Mesenchymal stem cell (in vitro differentiated cells and primary cell): ENCODE measurements at regions not wholly inside any gene's neighbourhood (a gene's known extent, or its start where the extent isn't known, plus 50 kb on each side); places are given as distances from the start of the nearest gene placed in this dataset.

Experiments
- DNase-seq: peaks from one replicate; pipeline ENCODE4 v3.0.0-alpha.2; 2013
- H2AFZ ChIP-seq: one replicate; pipeline ENCODE4 v1.6.1; 2013; ENCODE audit warnings: low read depth, mild to moderate bottlenecking, control low read depth, inconsistent platforms, low read length, moderate library complexity
- H2AK5ac ChIP-seq: 2 replicates; pipeline ENCODE4 v1.6.1; 2013; ENCODE audit warnings: low read length, moderate library complexity, mild to moderate bottlenecking, inconsistent platforms; ENCODE audit not compliant: severe bottlenecking
- H2BK120ac ChIP-seq: one replicate; pipeline ENCODE4 v1.6.1; 2013; ENCODE audit warnings: low read depth, mild to moderate bottlenecking, inconsistent platforms, low read length, moderate library complexity
- H2BK12ac ChIP-seq, 2 experiments: one replicate each; pipeline ENCODE4 v1.6.1; 2013; ENCODE audit warnings: inconsistent platforms in 2 of 2, low read length in 2 of 2, mild to moderate bottlenecking in 2 of 2, moderate library complexity in 2 of 2, control low read depth in 1 of 2
- H2BK15ac ChIP-seq: one replicate; pipeline ENCODE4 v1.6.1; 2013; ENCODE audit warnings: mild to moderate bottlenecking, low read depth, inconsistent platforms; ENCODE audit not compliant: poor library complexity, severe bottlenecking
- H2BK5ac ChIP-seq: 2 replicates; pipeline ENCODE4 v1.6.1; 2013; ENCODE audit warnings: low read depth, mild to moderate bottlenecking, low read length, control low read depth, inconsistent platforms; ENCODE audit not compliant: poor library complexity, severe bottlenecking
- H3K14ac ChIP-seq, 2 experiments: one replicate each; pipeline ENCODE4 v1.6.1; 2013; ENCODE audit warnings: inconsistent platforms in 2 of 2, low read length in 2 of 2, control low read depth in 1 of 2, mild to moderate bottlenecking in 1 of 2, moderate library complexity in 1 of 2
- H3K18ac ChIP-seq, 2 experiments: one replicate each; pipeline ENCODE4 v1.6.1; 2013; ENCODE audit warnings: inconsistent platforms in 2 of 2, low read length in 2 of 2, control low read depth in 1 of 2, low read depth in 1 of 2, mild to moderate bottlenecking in 1 of 2
- H3K23ac ChIP-seq, 2 experiments: one replicate each; pipeline ENCODE4 v1.6.1; 2013; ENCODE audit warnings: inconsistent platforms in 2 of 2, low read length in 2 of 2, mild to moderate bottlenecking in 2 of 2, moderate library complexity in 2 of 2, control low read depth in 1 of 2
- H3K27ac ChIP-seq: 2 replicates; pipeline ENCODE4 v1.5.1; 2013; ENCODE audit warnings: mild to moderate bottlenecking, moderate library complexity, low read length, control low read depth, inconsistent platforms; ENCODE audit not compliant: poor library complexity, severe bottlenecking
- H3K27me3 ChIP-seq, 2 experiments: 2 replicates each; pipeline versions ENCODE4 v1.6.1 to v1.7.0; 2013; ENCODE audit warnings: low read length in 2 of 2, mild to moderate bottlenecking in 2 of 2, moderate library complexity in 2 of 2, control low read depth in 1 of 2, inconsistent platforms in 1 of 2; ENCODE audit not compliant: control insufficient read depth in 1 of 2, insufficient read depth in 1 of 2
- H3K36me3 ChIP-seq, 2 experiments: 2 replicates each; pipeline versions ENCODE4 v1.6.1 to v1.7.0; 2013; ENCODE audit warnings: low read length in 2 of 2, control low read depth in 1 of 2, inconsistent platforms in 1 of 2, low read depth in 1 of 2, mild to moderate bottlenecking in 1 of 2; ENCODE audit not compliant: insufficient read depth in 2 of 2, control insufficient read depth in 1 of 2
- H3K4ac ChIP-seq, 2 experiments: one replicate each; pipeline ENCODE4 v1.6.1; 2013; ENCODE audit warnings: inconsistent platforms in 2 of 2, low read length in 2 of 2, mild to moderate bottlenecking in 2 of 2, moderate library complexity in 2 of 2, control low read depth in 1 of 2, low read depth in 1 of 2
- H3K4me1 ChIP-seq: 2 replicates; pipeline ENCODE4 v1.6.1; 2013; ENCODE audit warnings: low read depth, low read length, control low read depth; ENCODE audit not compliant: control insufficient read depth, insufficient read depth
- H3K4me2 ChIP-seq: 2 replicates; pipeline ENCODE4 v1.6.1; 2013; ENCODE audit warnings: low read length, mild to moderate bottlenecking, inconsistent platforms; ENCODE audit not compliant: poor library complexity, severe bottlenecking
- H3K4me3 ChIP-seq, 2 experiments: 2 replicates each; pipeline versions ENCODE4 v1.5.1 to v1.7.0; 2013; ENCODE audit warnings: low read length in 2 of 2, mild to moderate bottlenecking in 2 of 2, control low read depth in 1 of 2, low read depth in 1 of 2; ENCODE audit not compliant: insufficient read depth in 1 of 2
- H3K79me1 ChIP-seq: replicated peaks from 2 replicates; pipeline ENCODE4 v1.6.1; 2013; ENCODE audit warnings: mild to moderate bottlenecking, control low read depth, low read length, inconsistent platforms; ENCODE audit not compliant: poor library complexity, severe bottlenecking
- H3K9ac ChIP-seq: 2 replicates; pipeline ENCODE4 v1.7.0; 2013; ENCODE audit warnings: mild to moderate bottlenecking, low read length, moderate library complexity
- H3K9me3 ChIP-seq: 2 replicates; pipeline ENCODE4 v1.7.0; 2013; ENCODE audit warnings: mild to moderate bottlenecking, low read length; ENCODE audit not compliant: control insufficient read depth
- H4K8ac ChIP-seq: one replicate; pipeline ENCODE4 v1.6.1; 2013; ENCODE audit warnings: inconsistent platforms, mild to moderate bottlenecking, low read length, moderate library complexity
- H4K91ac ChIP-seq: one replicate; pipeline ENCODE4 v1.6.1; 2013; ENCODE audit warnings: mild to moderate bottlenecking, low read length, inconsistent platforms
- WGBS: methylation state at CpG from one replicate; pipeline ENCODE4 v1.1.7; 2013; ENCODE audit warnings: mixed read lengths; 5-methylcytosine and 5-hydroxymethylcytosine counted together

DNA sequence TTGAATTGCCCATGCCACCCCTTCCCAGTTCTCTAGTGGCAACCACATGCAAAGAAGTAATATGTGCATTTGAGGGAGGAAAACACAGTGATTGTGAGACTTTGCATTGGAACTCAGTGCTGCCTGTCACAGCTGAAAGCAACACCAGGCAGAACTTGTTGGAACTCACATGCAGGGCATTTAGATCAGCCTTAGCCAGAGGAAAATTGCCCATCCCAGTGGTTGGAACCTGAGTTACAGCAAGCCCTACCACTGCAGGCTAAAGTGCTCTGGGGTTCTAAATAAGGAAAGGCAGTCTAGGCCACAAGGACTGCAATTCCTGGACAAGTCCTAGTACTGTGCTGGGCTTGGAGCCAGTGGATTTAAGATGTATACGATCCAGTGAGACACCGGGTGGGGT is 245.3 kb upstream of the UFL1 start:
- no peaks in the 10 kb centered on the region for H3K4me1 ChIP-seq
- no peak overlapping the region for H3K9ac ChIP-seq
- no peak overlapping the region for H2BK15ac ChIP-seq
- no peak overlapping the region for H3K14ac ChIP-seq
- no peak overlapping the region for H3K27ac ChIP-seq
- no peaks in the 10 kb centered on the region for H3K79me1 ChIP-seq
- no peak for DNase-seq
- no peak overlapping the region for H2BK120ac ChIP-seq
- no peak overlapping the region for H3K18ac ChIP-seq
- no peaks in the 10 kb centered on the region for H3K9me3 ChIP-seq
- H2BK12ac ChIP-seq, result no peak overlapping the region
- no peak overlapping the region for H2AK5ac ChIP-seq
- H3K27me3 ChIP-seq, result no peaks in the 10 kb centered on the region
- H3K4ac ChIP-seq, result no peak overlapping the region
- no peak overlapping the region for H3K23ac ChIP-seq
- no peak overlapping the region for H4K91ac ChIP-seq
- no peak overlapping the region for H3K4me3 ChIP-seq
- H2AFZ ChIP-seq, result no peak overlapping the region
- no peak overlapping the region for H3K4me2 ChIP-seq
- H3K36me3 ChIP-seq, result no peaks in the 10 kb centered on the region
- no CpG with 5 or more reads among the region's 2 CpGs for WGBS
- no peak overlapping the region for H4K8ac ChIP-seq
- no peak overlapping the region for H2BK5ac ChIP-seq

DNA sequence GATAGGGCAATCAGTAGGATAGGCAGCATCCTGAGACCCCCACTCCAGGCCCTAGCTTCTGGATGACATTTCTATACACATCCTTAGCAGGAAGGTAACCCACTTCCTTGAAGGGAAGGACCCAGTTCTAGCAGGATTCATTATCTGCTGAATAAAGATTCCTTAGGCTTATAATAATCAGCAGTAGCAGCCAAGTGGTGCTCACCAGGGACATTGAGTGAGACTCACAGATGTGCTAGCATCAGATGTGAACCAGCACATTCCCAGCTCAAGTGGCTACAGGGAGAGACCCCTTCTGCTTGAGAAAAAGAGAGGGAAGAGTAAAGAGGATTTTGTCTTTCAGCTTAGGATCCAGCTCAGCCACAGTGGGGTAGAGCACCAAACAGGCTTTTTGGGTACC is 244.8 kb upstream of the UFL1 start:
- H3K4me2 ChIP-seq, result no peak overlapping the region
- no peak overlapping the region for H2BK12ac ChIP-seq
- H4K91ac ChIP-seq, result no peak overlapping the region
- no peak overlapping the region for H2BK5ac ChIP-seq
- DNase-seq, result no peak
- H2BK120ac ChIP-seq, result no peak overlapping the region
- H3K27me3 ChIP-seq, result no peaks in the 10 kb centered on the region
- H3K9ac ChIP-seq, result no peak overlapping the region
- no peak overlapping the region for H3K23ac ChIP-seq
- H2BK15ac ChIP-seq, result no peak overlapping the region
- no peak overlapping the region for H3K4ac ChIP-seq
- no peak overlapping the region for H3K27ac ChIP-seq
- no peaks in the 10 kb centered on the region for H3K4me1 ChIP-seq
- no peak overlapping the region for H3K4me3 ChIP-seq
- H3K79me1 ChIP-seq, result no peaks in the 10 kb centered on the region
- no peak overlapping the region for H2AK5ac ChIP-seq
- H3K36me3 ChIP-seq, result no peaks in the 10 kb centered on the region
- H3K9me3 ChIP-seq, result no peaks in the 10 kb centered on the region
- H3K14ac ChIP-seq, result no peak overlapping the region
- H2AFZ ChIP-seq, result no peak overlapping the region
- H4K8ac ChIP-seq, result no peak overlapping the region
- no peak overlapping the region for H3K18ac ChIP-seq

DNA sequence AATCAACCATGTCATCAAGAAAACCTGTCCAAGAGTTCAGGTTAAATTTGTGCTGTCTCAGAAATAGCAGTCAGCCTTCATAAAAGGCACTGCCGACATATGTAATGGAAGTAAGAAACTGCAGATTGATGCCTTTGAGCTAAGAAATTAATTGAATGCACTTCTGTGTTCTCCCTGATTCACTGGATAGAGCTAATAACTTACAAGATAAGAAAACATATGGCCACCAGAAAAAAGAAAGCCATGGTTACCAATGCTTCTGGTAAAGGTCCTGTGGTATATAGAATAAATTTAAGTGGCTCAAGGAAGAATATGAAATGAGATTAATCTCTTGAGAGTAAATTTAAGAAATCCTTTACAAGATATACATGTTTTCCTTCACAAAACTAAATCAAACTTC is 242.5 kb upstream of the UFL1 start:
- H3K9me3 ChIP-seq, result no peaks in the 10 kb centered on the region
- H3K4me2 ChIP-seq, result no peak overlapping the region
- H3K4me3 ChIP-seq, result no peak overlapping the region
- no peak overlapping the region for H2BK15ac ChIP-seq
- DNase-seq, result no peak
- H3K36me3 ChIP-seq, result no peaks in the 10 kb centered on the region
- WGBS, result 83% methylated on average over 1 of the region's 1 CpG
- H3K18ac ChIP-seq, result no peak overlapping the region
- H2BK120ac ChIP-seq, result no peak overlapping the region
- H3K4me1 ChIP-seq, result no peaks in the 10 kb centered on the region
- H3K14ac ChIP-seq, result no peak overlapping the region
- no peak overlapping the region for H2AFZ ChIP-seq
- H2BK5ac ChIP-seq, result no peak overlapping the region
- H3K23ac ChIP-seq, result no peak overlapping the region
- H3K27me3 ChIP-seq, result no peaks in the 10 kb centered on the region
- no peak overlapping the region for H3K27ac ChIP-seq
- no peak overlapping the region for H4K8ac ChIP-seq
- H2BK12ac ChIP-seq, result no peak overlapping the region
- H4K91ac ChIP-seq, result no peak overlapping the region
- no peak overlapping the region for H2AK5ac ChIP-seq
- no peak overlapping the region for H3K4ac ChIP-seq
- H3K9ac ChIP-seq, result no peak overlapping the region
- no peaks in the 10 kb centered on the region for H3K79me1 ChIP-seq

DNA sequence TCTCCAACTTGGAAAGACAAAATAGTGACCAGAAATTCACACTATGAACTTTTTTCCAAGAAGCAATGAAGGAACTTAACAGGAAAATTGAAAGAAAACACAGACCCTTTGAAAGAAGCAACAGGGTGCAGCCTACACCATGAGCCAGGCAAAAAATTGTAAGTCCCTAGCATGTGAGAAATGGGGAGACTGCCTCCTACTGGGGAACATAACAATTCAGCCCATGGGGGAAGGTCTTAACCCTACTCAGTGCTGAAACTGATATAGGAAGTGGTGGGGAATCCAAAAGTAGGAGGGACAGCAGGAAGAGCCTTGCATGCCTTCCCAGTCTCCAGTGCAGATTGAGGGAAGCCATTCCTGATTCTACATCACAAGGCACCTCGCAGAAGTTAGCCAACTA is 235.1 kb upstream of the UFL1 start:
- Histone ChIP-seq H2AK5ac (no peak overlapping the region), H3K4me2 (no peak overlapping the region), H3K23ac (no peak overlapping the region), H3K27ac (no peak overlapping the region), H3K9me3 (peaks cover 3% of the 10 kb centered on the region), H3K9ac (no peak overlapping the region), H2BK15ac (no peak overlapping the region), H3K36me3 (no peaks in the 10 kb centered on the region), H3K4me1 (no peaks in the 10 kb centered on the region), H3K79me1 (no peaks in the 10 kb centered on the region), H3K14ac (no peak overlapping the region), H3K27me3 (no peaks in the 10 kb centered on the region), H3K4me3 (no peak overlapping the region), H2AFZ (no peak overlapping the region), H2BK120ac (no peak overlapping the region), H2BK5ac (no peak overlapping the region), H3K18ac (no peak overlapping the region), H2BK12ac (no peak overlapping the region), H4K91ac (no peak overlapping the region), H3K4ac (no peak overlapping the region), H4K8ac (no peak overlapping the region)
- no peak for DNase-seq
- WGBS, result no CpG with 5 or more reads among the region's 1 CpG
